Neural cell (in vitro differentiated cells): ENCODE measurements at regions not wholly inside any gene's neighbourhood (a gene's known extent, or its start where the extent isn't known, plus 50 kb on each side); places are given as distances from the start of the nearest gene placed in this dataset.

Source experiments
- H2AFZ ChIP-seq: fragments of 200-600, 300-800 bp; sonication (generic), shearing (Covaris generic); 2 replicates; pipeline ENCODE4 v1.6.0; 2014; ENCODE audit warnings: low read depth, mild to moderate bottlenecking, antibody characterized with exemption, low read length, moderate library complexity
- H3F3A ChIP-seq: fragments of 200-600 bp; shearing (Covaris generic); 2 replicates; pipeline ENCODE4 v1.6.1; 2016; ENCODE audit warnings: mild to moderate bottlenecking, moderate library complexity, mixed read lengths, antibody characterized with exemption, low read length; ENCODE audit not compliant: insufficient read depth, poor library complexity, severe bottlenecking
- H3K27ac ChIP-seq: fragments of 200-600, 300-800 bp; sonication (generic), shearing (Covaris generic); 2 replicates; pipeline ENCODE4 v1.5.1; 2014; ENCODE audit warnings: mild to moderate bottlenecking, low read length, moderate library complexity
- H3K27me3 ChIP-seq: fragments of 300-800, 200-600 bp; sonication (generic), shearing (Covaris generic); 2 replicates; pipeline ENCODE4 v1.6.0; 2014; ENCODE audit warnings: mild to moderate bottlenecking, low read depth, low read length, moderate library complexity; ENCODE audit not compliant: insufficient read depth
- H3K36me3 ChIP-seq: fragments of 300-800, 200-600 bp; sonication (generic), shearing (Covaris generic); 2 replicates; pipeline ENCODE4 v1.5.1; 2014; ENCODE audit warnings: mild to moderate bottlenecking, antibody characterized with exemption, low read length, moderate library complexity; ENCODE audit not compliant: insufficient read depth
- H3K4me2 ChIP-seq: fragments of 300-800, 200-600 bp; sonication (generic), shearing (Covaris generic); 2 replicates; pipeline ENCODE4 v1.6.0; 2014; ENCODE audit warnings: mild to moderate bottlenecking, low read length
- H3K4me3 ChIP-seq: fragments of 300-800, 200-600 bp; sonication (generic), shearing (Covaris generic); 2 replicates; pipeline ENCODE4 v1.5.1; 2014; ENCODE audit warnings: mild to moderate bottlenecking, low read length, moderate library complexity
- H3K79me2 ChIP-seq: fragments of 200-600 bp; shearing (Covaris generic); replicated peaks from 2 replicates; pipeline ENCODE4 v1.6.0; 2014; ENCODE audit warnings: mild to moderate bottlenecking, low read length, moderate library complexity; ENCODE audit not compliant: insufficient read depth
- H3K9ac ChIP-seq: fragments of 300-800, 200-600 bp; sonication (generic), shearing (Covaris generic); 2 replicates; pipeline ENCODE4 v1.6.1; 2016; ENCODE audit warnings: mild to moderate bottlenecking, low read length, mixed read lengths
- H3K9me2 ChIP-seq: fragments of 200-600 bp; shearing (Covaris generic); 2 replicates; pipeline ENCODE4 v1.6.1; 2016; ENCODE audit warnings: mild to moderate bottlenecking, low read length, mixed read lengths; ENCODE audit not compliant: insufficient read depth
- H3K9me3 ChIP-seq: fragments of 200-600, 300-800 bp; sonication (generic), shearing (Covaris generic); 2 replicates; pipeline ENCODE4 v1.6.1; 2016; ENCODE audit warnings: mild to moderate bottlenecking, mixed run types, low read length, moderate library complexity, mixed read lengths
- H4K20me1 ChIP-seq: fragments of 200-600 bp; shearing (Covaris generic); 2 replicates; pipeline ENCODE4 v1.6.1; 2016; ENCODE audit warnings: mild to moderate bottlenecking, mixed run types; ENCODE audit not compliant: insufficient read depth
- CTCF ChIP-seq: fragments of 450-650 bp; IDR thresholded peaks from 2 replicates; pipeline ENCODE4 v1.5.1; 2014; ENCODE audit warnings: antibody characterized with exemption, mild to moderate bottlenecking, moderate library complexity; ENCODE audit not compliant: poor library complexity, severe bottlenecking
- EP300 ChIP-seq: fragments of 450-650 bp; conservative IDR thresholded peaks from 2 replicates; pipeline ENCODE4 v1.6.1; 2014; ENCODE audit warnings: antibody characterized with exemption, mild to moderate bottlenecking, moderate library complexity; ENCODE audit not compliant: poor library complexity, severe bottlenecking
- EZH2 ChIP-seq: fragments of 200-600, 300-800 bp; shearing (Covaris generic), sonication (generic); IDR thresholded peaks from 2 replicates; pipeline ENCODE4 v1.6.1; 2014; ENCODE audit warnings: antibody characterized with exemption, low read length, borderline replicate concordance, mild to moderate bottlenecking; ENCODE audit not compliant: insufficient read depth, poor library complexity, severe bottlenecking
- MXI1 ChIP-seq: fragments of 450-650 bp; conservative IDR thresholded peaks from 2 replicates; pipeline ENCODE4 v1.6.1; 2014; ENCODE audit warnings: antibody characterized with exemption, mild to moderate bottlenecking; ENCODE audit not compliant: poor library complexity, severe bottlenecking
- POLR2AphosphoS5 ChIP-seq: IDR thresholded peaks from 2 replicates; pipeline ENCODE4 v1.6.1; 2012
- RAD21 ChIP-seq: fragments of 450-650 bp; conservative IDR thresholded peaks from 2 replicates; pipeline ENCODE4 v1.6.1; 2014; ENCODE audit warnings: antibody characterized with exemption, mild to moderate bottlenecking, moderate library complexity
- REST ChIP-seq: IDR thresholded peaks from 2 replicates; pipeline ENCODE4 v1.6.1; 2012; ENCODE audit warnings: borderline replicate concordance
- SMC3 ChIP-seq: fragments of 450-650 bp; conservative IDR thresholded peaks from 2 replicates; pipeline ENCODE4 v1.6.1; 2014; ENCODE audit warnings: antibody characterized with exemption, mild to moderate bottlenecking, moderate library complexity; ENCODE audit not compliant: poor library complexity
- TAF1 ChIP-seq: IDR thresholded peaks from 2 replicates; pipeline ENCODE4 v1.6.1; 2012; ENCODE audit warnings: low read depth

GRCh38 chr2:189308056-189308790 lies 128.7 kb upstream of the COL5A2 start:
- H4K20me1 ChIP-seq: no peaks in the 10 kb centered on the region
- H3K36me3 ChIP-seq: no peaks in the 10 kb centered on the region
- no peak overlapping the region for H3K4me3 ChIP-seq
- no peak overlapping the region for H3K9ac ChIP-seq
- no peaks in the 10 kb centered on the region for H3K27me3 ChIP-seq
- H3K9me3 ChIP-seq: no peaks in the 10 kb centered on the region
- TF ChIP-seq EP300: no peak
- TF ChIP-seq CTCF: no peak
- TF ChIP-seq TAF1: no peak
- TF ChIP-seq REST: no peak
- no peak for TF ChIP-seq SMC3
- TF ChIP-seq MXI1: no peak
- TF ChIP-seq POLR2AphosphoS5: no peak
- no peak for TF ChIP-seq RAD21
- no peak for TF ChIP-seq EZH2
- no peaks in the 10 kb centered on the region for H3F3A ChIP-seq
- H2AFZ ChIP-seq: no peak overlapping the region
- H3K79me2 ChIP-seq: no peaks in the 10 kb centered on the region
- H3K9me2 ChIP-seq: no peaks in the 10 kb centered on the region
- no peak overlapping the region for H3K27ac ChIP-seq
- H3K4me2 ChIP-seq: no peak overlapping the region

- no peaks in the 10 kb centered on the region for H3F3A ChIP-seq
- no peak overlapping the region for H3K4me3 ChIP-seq
- H3K4me2 ChIP-seq: no peak overlapping the region
- H3K79me2 ChIP-seq: no peaks in the 10 kb centered on the region
- no peak overlapping the region for H3K27ac ChIP-seq
- H3K36me3 ChIP-seq: no peaks in the 10 kb centered on the region
- H4K20me1 ChIP-seq: no peaks in the 10 kb centered on the region
- no peaks in the 10 kb centered on the region for H3K9me2 ChIP-seq
- H2AFZ ChIP-seq: no peak overlapping the region
- no peak for TF ChIP-seq RAD21
- no peak for TF ChIP-seq EZH2
- TF ChIP-seq TAF1: no peak
- TF ChIP-seq EP300: no peak
- no peak for TF ChIP-seq MXI1
- no peak for TF ChIP-seq REST
- no peak for TF ChIP-seq CTCF
- no peak for TF ChIP-seq SMC3
- TF ChIP-seq POLR2AphosphoS5: no peak
- no peaks in the 10 kb centered on the region for H3K27me3 ChIP-seq
- no peaks in the 10 kb centered on the region for H3K9me3 ChIP-seq
- no peak overlapping the region for H3K9ac ChIP-seq
Measured at GRCh38 chr2:189309331-189309730, 129.8 kb upstream of the COL5A2 start.
